ENCODE measurements at regions not wholly inside any gene's neighbourhood (a gene's known extent, or its start where the extent isn't known, plus 50 kb on each side); places are given as distances from the start of the nearest gene placed in this dataset.
"Not testable (repeated sequence)": the region's sequence is repeated elsewhere in the genome, so short reads cannot be mapped to it uniquely, and the experiment has no call there.

DNA sequence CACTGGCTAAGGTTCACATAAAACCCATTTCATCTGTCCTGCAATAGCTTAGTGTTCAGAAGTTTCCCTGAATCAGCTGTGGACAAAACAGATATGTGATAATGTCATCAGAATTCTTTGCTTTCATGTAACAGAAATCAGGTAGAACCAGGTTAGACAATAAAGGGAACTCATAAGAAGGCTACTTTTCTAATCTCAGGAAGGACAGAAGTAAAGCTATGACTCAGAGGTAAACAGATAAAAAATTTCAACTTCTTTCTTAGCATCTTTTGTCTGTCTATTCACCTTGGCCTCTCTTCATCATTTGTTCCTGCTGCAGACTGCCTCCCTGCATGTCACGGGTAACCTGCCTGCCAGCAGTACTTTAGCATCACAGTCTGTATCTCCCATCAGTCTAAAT lies 643.1 kb downstream of the MECOM start:
- no peaks in the 10 kb centered on the region for H3K27me3 ChIP-seq (replicated peaks; ENCODE audit: insufficient read depth)
- H3K9ac ChIP-seq: no peak overlapping the region
- TF ChIP-seq EZH2 (IDR thresholded peaks at IDR 0.05; ENCODE audit: insufficient read depth, poor library complexity, severe bottlenecking) (no peak), EZH2phosphoT487 (IDR thresholded peaks at IDR 0.05; ENCODE audit: insufficient read depth, low read depth) (no peak)
- in situ Hi-C loops (cut with MboI): no loop called here
- no peaks in the 10 kb centered on the region for H3K9me3 ChIP-seq (ENCODE audit: low read depth)
- H3K27ac ChIP-seq: no peak overlapping the region
- no peaks in the 10 kb centered on the region for H4K20me1 ChIP-seq (ENCODE audit: insufficient read depth)
- H3K4me1 ChIP-seq (ENCODE audit: insufficient read depth): no peaks in the 10 kb centered on the region
- H3K9me2 ChIP-seq (ENCODE audit: insufficient read depth): no peaks in the 10 kb centered on the region
- no peaks in the 10 kb centered on the region for H3K36me3 ChIP-seq (ENCODE audit: low read depth)
- no CpG with 5 or more reads among the region's 1 CpG for WGBS, 2 experiments (ENCODE audit: low coverage in 1 of 2, low lambda C conversion rate in 2 of 2, missing lambda C conversion rate in 2 of 2)
- no peak overlapping the region for H3K4me2 ChIP-seq (ENCODE audit: unreplicated experiment)
- H3F3A ChIP-seq (ENCODE audit: insufficient read depth): peaks cover under 1% of the 10 kb centered on the region; the same call in 1 of the 2 replicates
- H3K79me2 ChIP-seq (ENCODE audit: insufficient read depth): no peaks in the 10 kb centered on the region
- H2AFZ ChIP-seq: no peak overlapping the region
- DNase-seq: no peak
- no peak overlapping the region for H3K4me3 ChIP-seq

GRCh38 chr3:169009453-169009852 lies 654.1 kb downstream of the MECOM start:
- TF ChIP-seq EZH2 (IDR thresholded peaks at IDR 0.05; ENCODE audit: insufficient read depth, poor library complexity, severe bottlenecking): no peak
- TF ChIP-seq EZH2phosphoT487 (IDR thresholded peaks at IDR 0.05; ENCODE audit: insufficient read depth, low read depth): no peak
- Histone ChIP-seq H3K9me3 (ENCODE audit: low read depth) (no peaks in the 10 kb centered on the region), H3K9ac (no peak overlapping the region), H3K79me2 (ENCODE audit: insufficient read depth) (no peaks in the 10 kb centered on the region), H2AFZ (no peak overlapping the region), H3F3A (ENCODE audit: insufficient read depth) (no peaks in the 10 kb centered on the region), H3K4me1 (ENCODE audit: insufficient read depth) (no peaks in the 10 kb centered on the region), H3K36me3 (ENCODE audit: low read depth) (no peaks in the 10 kb centered on the region), H3K4me2 (ENCODE audit: unreplicated experiment) (no peak overlapping the region), H3K27me3 (replicated peaks; ENCODE audit: insufficient read depth) (no peaks in the 10 kb centered on the region), H3K27ac (no peak overlapping the region), H3K9me2 (ENCODE audit: insufficient read depth) (no peaks in the 10 kb centered on the region), H3K4me3 (no peak overlapping the region), H4K20me1 (ENCODE audit: insufficient read depth) (no peaks in the 10 kb centered on the region)
- in situ Hi-C loops (cut with MboI): no loop called here
- no peak for DNase-seq

- Histone ChIP-seq H3K9me2 (ENCODE audit: insufficient read depth) (no peaks in the 10 kb centered on the region), H3K36me3 (ENCODE audit: low read depth) (no peaks in the 10 kb centered on the region), H2AFZ (no peak overlapping the region), H3K27me3 (replicated peaks; ENCODE audit: insufficient read depth) (no peaks in the 10 kb centered on the region), H3K4me1 (ENCODE audit: insufficient read depth) (no peaks in the 10 kb centered on the region), H3K4me2 (ENCODE audit: unreplicated experiment) (no peak overlapping the region), H3F3A (ENCODE audit: insufficient read depth) (no peaks in the 10 kb centered on the region), H3K9ac (no peak overlapping the region), H3K4me3 (no peak overlapping the region), H4K20me1 (ENCODE audit: insufficient read depth) (no peaks in the 10 kb centered on the region), H3K79me2 (ENCODE audit: insufficient read depth) (no peaks in the 10 kb centered on the region), H3K9me3 (ENCODE audit: low read depth) (no peaks in the 10 kb centered on the region), H3K27ac (no peak overlapping the region)
- no peak for DNase-seq
- in situ Hi-C loops (cut with MboI): no loop called here
- no peak for TF ChIP-seq EZH2 (IDR thresholded peaks at IDR 0.05; ENCODE audit: insufficient read depth, poor library complexity, severe bottlenecking)
- 7 to 8% methylated on average over 2 of the region's 2 CpGs for WGBS, 2 experiments (ENCODE audit: low coverage in 1 of 2, low lambda C conversion rate in 2 of 2, missing lambda C conversion rate in 2 of 2)
Observed at GRCh38 chr3:169008776-169009358, 654.6 kb downstream of the MECOM start.

GRCh38 chr3:169007145-169007544 lies 656.4 kb downstream of the MECOM start:
- Histone ChIP-seq H2AFZ (no peak overlapping the region), H3K36me3 (ENCODE audit: low read depth) (no peaks in the 10 kb centered on the region), H3K9ac (no peak overlapping the region), H3F3A (ENCODE audit: insufficient read depth) (no peaks in the 10 kb centered on the region), H3K4me3 (no peak overlapping the region), H3K9me2 (ENCODE audit: insufficient read depth) (no peaks in the 10 kb centered on the region), H3K27ac (no peak overlapping the region), H3K9me3 (ENCODE audit: low read depth) (no peaks in the 10 kb centered on the region), H4K20me1 (ENCODE audit: insufficient read depth) (no peaks in the 10 kb centered on the region), H3K27me3 (replicated peaks; ENCODE audit: insufficient read depth) (no peaks in the 10 kb centered on the region), H3K4me2 (ENCODE audit: unreplicated experiment) (no peak overlapping the region), H3K79me2 (ENCODE audit: insufficient read depth) (no peaks in the 10 kb centered on the region), H3K4me1 (ENCODE audit: insufficient read depth) (no peaks in the 10 kb centered on the region)
- no peak for DNase-seq
- in situ Hi-C loops (cut with MboI): no loop called here
- TF ChIP-seq EZH2 (IDR thresholded peaks at IDR 0.05; ENCODE audit: insufficient read depth, poor library complexity, severe bottlenecking) (no peak), EZH2phosphoT487 (IDR thresholded peaks at IDR 0.05; ENCODE audit: insufficient read depth, low read depth) (no peak)
- WGBS, 2 experiments (ENCODE audit: low coverage in 1 of 2, low lambda C conversion rate in 2 of 2, missing lambda C conversion rate in 2 of 2): 55 to 65% methylated on average over 2 of the region's 2 CpGs

- H3K9ac ChIP-seq; H4K20me1 ChIP-seq (ENCODE audit: insufficient read depth); H3K27me3 ChIP-seq (replicated peaks; ENCODE audit: insufficient read depth); H2AFZ ChIP-seq; H3K9me3 ChIP-seq (ENCODE audit: low read depth); H3K79me2 ChIP-seq (ENCODE audit: insufficient read depth); H3K4me1 ChIP-seq (ENCODE audit: insufficient read depth); H3K4me3 ChIP-seq; DNase-seq; H3K9me2 ChIP-seq (ENCODE audit: insufficient read depth); H3K4me2 ChIP-seq (ENCODE audit: unreplicated experiment); H3K36me3 ChIP-seq (ENCODE audit: low read depth); H3K27ac ChIP-seq; in situ Hi-C loops (cut with MboI); H3F3A ChIP-seq (ENCODE audit: insufficient read depth): not testable (repeated sequence)
- 88 to 96% methylated on average over 3 to 4 of the region's 5 CpGs for WGBS, 2 experiments (ENCODE audit: low coverage in 1 of 2, low lambda C conversion rate in 2 of 2, missing lambda C conversion rate in 2 of 2)
Observed at GRCh38 chr3:169006398-169006797, 657.1 kb downstream of the MECOM start.

Measured in GM23248 (cell line).